A549 (cell line): ENCODE measurements at regions not wholly inside any gene's neighbourhood (a gene's known extent, or its start where the extent isn't known, plus 50 kb on each side); places are given as distances from the start of the nearest gene placed in this dataset.

Experiments used
- ATAC-seq, 2 experiments: fragments of 200-7000 bp in 1 of 2; fragments of >200 bp in 1 of 2; cut with Nextera tagmentation in 1 of 2; cut with Tn5 transposase in 1 of 2; 3 replicates each; pipeline versions ENCODE4 v1.8.0 to v1.9.1; 2018 to 2020; ENCODE audit warnings: mild to moderate bottlenecking in 1 of 2, moderate library complexity in 1 of 2
- CTCF ChIA-PET: fragments of 300-600 bp; sonication (Branson Sonifier 250); formaldehyde crosslinking; extraction: SDS; loops from one replicate; lab custom pipeline; 2021; ENCODE audit warnings: antibody characterized with exemption, inconsistent platforms; lab: Yijun Ruan, JAX
- POLR2A ChIA-PET: fragments of 350-600 bp; formaldehyde crosslinking; extraction: SDS; loops from one replicate; lab custom pipeline; 2021; ENCODE audit warnings: antibody characterized with exemption, inconsistent platforms; lab: Yijun Ruan, JAX
- DNase-seq, 2 experiments: peaks; one replicate each; pipeline versions ENCODE4 v3.0.0 to v3.0.0-alpha.2; 2011 to 2016; ENCODE audit warnings: low read depth in 1 of 2, low spot score in 1 of 2
- FAIRE-seq: peaks from 2 replicates; lab custom pipeline; 2011; peaks lifted over from hg19 to GRCh38; lab: Jason Lieb, UNC
- H3K27ac ChIP-seq, 2 experiments: fragments of >200 bp; sonication (Bioruptor Twin); formaldehyde crosslinking; 3 replicates each; pipeline ENCODE4 v1.5.1; 2016 to 2017
- H3K4me1 ChIP-seq: fragments of >200 bp; sonication (Bioruptor Twin); formaldehyde crosslinking; 3 replicates; pipeline ENCODE4 v1.6.1; 2016
- H3K4me2 ChIP-seq: fragments of >200 bp; sonication (Bioruptor Twin); formaldehyde crosslinking; 3 replicates; pipeline ENCODE4 v1.6.1; 2016
- H3K4me3 ChIP-seq: fragments of >200 bp; sonication (Bioruptor Twin); formaldehyde crosslinking; 3 replicates; pipeline ENCODE4 v1.5.1; 2016
- H3K9me3 ChIP-seq: fragments of >200 bp; sonication (Bioruptor Twin); formaldehyde crosslinking; 3 replicates; pipeline ENCODE4 v1.6.1; 2016
- CEBPB ChIP-seq, 2 experiments: fragments of >200 bp in 1 of 2; sonication (Bioruptor Twin) in 1 of 2; formaldehyde crosslinking in 1 of 2; IDR thresholded peaks; 2 replicates each; pipeline ENCODE4 v1.6.1; 2012 to 2016
- CHD2 ChIP-seq: fragments of 150-350 bp; IDR thresholded peaks from 2 replicates; pipeline ENCODE4 v1.6.1; 2014; ENCODE audit warnings: low read length; ENCODE audit not compliant: partially characterized antibody
- CHD4 ChIP-seq: fragments of 200-600 bp; sonication (generic); IDR thresholded peaks from 2 replicates; pipeline ENCODE4 v1.6.1; 2016; ENCODE audit warnings: antibody characterized with exemption, mild to moderate bottlenecking, borderline replicate concordance
- EHMT2 ChIP-seq: fragments of 200-600 bp; sonication (generic); IDR thresholded peaks from 2 replicates; pipeline ENCODE4 v1.6.1; 2016; ENCODE audit warnings: antibody characterized with exemption, low read depth, mild to moderate bottlenecking, moderate library complexity
- ELK1 ChIP-seq: fragments of 150-350 bp; IDR thresholded peaks from 2 replicates; pipeline ENCODE4 v1.6.1; 2014; ENCODE audit warnings: low read depth, mild to moderate bottlenecking, low read length
- ESRRA ChIP-seq: fragments of 150-350 bp; IDR thresholded peaks from 2 replicates; pipeline ENCODE4 v1.6.1; 2014; ENCODE audit warnings: mild to moderate bottlenecking, low read length, borderline replicate concordance
- FOSB ChIP-seq: fragments of 250-450 bp; sonication (Bioruptor Pico); IDR thresholded peaks from 2 replicates; pipeline ENCODE4 v1.5.0; 2020; ENCODE audit warnings: mild to moderate bottlenecking, moderate library complexity
- FOSL2 ChIP-seq, 2 experiments: fragments of 450-650 bp in 1 of 2; fragments of >200 bp in 1 of 2; sonication (Bioruptor Twin) in 1 of 2; formaldehyde crosslinking; IDR thresholded peaks; 2 replicates each; pipeline versions ENCODE4 v1.5.0 to v1.6.1; 2016 to 2020; ENCODE audit warnings: mild to moderate bottlenecking in 1 of 2, moderate library complexity in 1 of 2
- FOXS1 ChIP-seq: fragments of 250-450 bp; sonication (Bioruptor Pico); IDR thresholded peaks from 2 replicates; pipeline ENCODE4 v1.5.0; 2020; ENCODE audit warnings: mild to moderate bottlenecking, moderate library complexity
- GATA3 ChIP-seq: IDR thresholded peaks from 2 replicates; pipeline ENCODE4 v1.6.1; 2012; ENCODE audit warnings: borderline replicate concordance
- HES2 ChIP-seq: fragments of >200 bp; sonication (Bioruptor Twin); formaldehyde crosslinking; IDR thresholded peaks from 2 replicates; pipeline ENCODE4 v1.6.1; 2016
- HMGXB4 ChIP-seq: fragments of 250-450 bp; sonication (Bioruptor Pico); IDR thresholded peaks from 2 replicates; pipeline ENCODE4 v1.5.0; 2021; ENCODE audit warnings: mild to moderate bottlenecking, moderate library complexity, borderline replicate concordance
- HOXA7 ChIP-seq: fragments of 250-450 bp; sonication (Bioruptor Pico); IDR thresholded peaks from 2 replicates; pipeline ENCODE4 v1.5.0; 2020; ENCODE audit warnings: mild to moderate bottlenecking, moderate library complexity
- JUNB ChIP-seq: fragments of >200 bp; sonication (Bioruptor Twin); formaldehyde crosslinking; IDR thresholded peaks from 2 replicates; pipeline ENCODE4 v1.6.1; 2016
- MAFK ChIP-seq: fragments of 450-650 bp; IDR thresholded peaks from 2 replicates; pipeline ENCODE4 v1.6.1; 2014; ENCODE audit not compliant: partially characterized antibody
- MAZ ChIP-seq: fragments of 150-350 bp; IDR thresholded peaks from 2 replicates; pipeline ENCODE4 v1.6.1; 2014; ENCODE audit warnings: antibody characterized with exemption, low read depth, low read length, borderline replicate concordance
- PBX3 ChIP-seq: IDR thresholded peaks from 2 replicates; pipeline ENCODE4 v1.6.1; 2012
- PHF8 ChIP-seq: fragments of 200-600 bp; sonication (generic); IDR thresholded peaks from 2 replicates; pipeline ENCODE4 v1.6.1; 2016; ENCODE audit warnings: low read depth, mild to moderate bottlenecking, antibody characterized with exemption, moderate library complexity, borderline replicate concordance
- POLR2AphosphoS2 ChIP-seq: conservative IDR thresholded peaks from 2 replicates; pipeline ENCODE4 v1.6.1; 2012; ENCODE audit warnings: low read length, improper control_type of control experiment, inconsistent platforms
- RCOR1 ChIP-seq: fragments of 150-350 bp; IDR thresholded peaks from 2 replicates; pipeline ENCODE4 v1.6.1; 2014; ENCODE audit warnings: antibody characterized with exemption, low read length, low read depth
- ZC3H11A ChIP-seq: fragments of 450-650 bp; IDR thresholded peaks from 2 replicates; pipeline ENCODE4 v1.6.1; 2014; ENCODE audit warnings: antibody characterized with exemption, mild to moderate bottlenecking
- whole genome bisulfite sequencing: methylation state at CpG from one replicate; pipeline ENCODE4 v1.1.6; 2017; ENCODE audit errors: missing lambda C conversion rate; 5-methylcytosine and 5-hydroxymethylcytosine counted together

GRCh38 chr1:57729181-57729580, 305.3 kb upstream of the DAB1 start:
- POLR2A ChIA-PET: no interaction called here
- WGBS: 14% methylated on average over 6 of the region's 7 CpGs

GRCh38 chr1:57727121-57727520, 303.3 kb upstream of the DAB1 start:
- Histone ChIP-seq H3K4me2 (no peak overlapping the region), H3K4me1 (no peaks in the 10 kb centered on the region), H3K9me3 (no peaks in the 10 kb centered on the region), H3K27ac (no peak overlapping the region), H3K4me3 (no peak overlapping the region)
- FAIRE-seq (no peak), DNase-seq (no peak)
- ChIA-PET POLR2A (no interaction called here), CTCF (no interaction called here)
- WGBS: 20% methylated on average over 4 of the region's 5 CpGs
- TF ChIP-seq EHMT2 (no peak), FOXS1 (CRISPR knock-in tag) (no peak), ZC3H11A (no peak), PHF8 (no peak), ELK1 (no peak), HES2 (no peak), CHD2 (no peak), MAFK (no peak), FOSL2 (IDR thresholded peaks at IDR 0.05) (no peak), FOSL2 (CRISPR knock-in tag; IDR thresholded peaks at IDR 0.05) (no peak)
- TF ChIP-seq, all 56 proteins: peak for 0
- ATAC-seq: no peak

More at GRCh38 chr1:57729181-57729580, 305.3 kb upstream of the DAB1 start:
- DNase-seq (no peak), FAIRE-seq (no peak), ATAC-seq (no peak)
- Histone ChIP-seq H3K27ac (no peak overlapping the region), H3K4me3 (no peak overlapping the region), H3K4me2 (no peak overlapping the region), H3K4me1 (no peaks in the 10 kb centered on the region), H3K9me3 (no peaks in the 10 kb centered on the region)
- CTCF ChIA-PET: no interaction called here
- TF ChIP-seq GATA3: no peak
- TF ChIP-seq FOXS1 (CRISPR knock-in tag): no peak
- TF ChIP-seq PBX3: no peak
- TF ChIP-seq MAZ: no peak
- no peak for TF ChIP-seq CEBPB (IDR thresholded peaks at IDR 0.05)

- Histone ChIP-seq H3K9me3 (no peaks in the 10 kb centered on the region), H3K4me2 (no peak overlapping the region), H3K4me3 (no peak overlapping the region), H3K27ac (no peak overlapping the region), H3K4me1 (no peaks in the 10 kb centered on the region)
- POLR2A ChIA-PET: no interaction called here
- TF ChIP-seq CHD4 (no peak), HOXA7 (CRISPR knock-in tag) (no peak), JUNB (no peak), HES2 (no peak), FOSB (no peak), POLR2AphosphoS2 (no peak), ESRRA (no peak), RCOR1 (no peak), HMGXB4 (CRISPR knock-in tag) (no peak)
- WGBS: 13% methylated on average over 4 of the region's 4 CpGs
- FAIRE-seq (no peak), DNase-seq (no peak), ATAC-seq (no peak)
- CTCF ChIA-PET: interaction anchor here (0.9 kb wide), 1 partner anchor 12 kb away, joined by 3 read pairs; no protein-coding TSS in a partner anchor
Observed at GRCh38 chr1:57725318-57725717, 301.5 kb upstream of the DAB1 start.
